Astrocyte of the hippocampus (primary cell): ENCODE measurements at regions not wholly inside any gene's neighbourhood (a gene's known extent, or its start where the extent isn't known, plus 50 kb on each side); places are given as distances from the start of the nearest gene placed in this dataset.
"Not testable (repeated sequence)": the region's sequence is repeated elsewhere in the genome, so short reads cannot be mapped to it uniquely, and the experiment has no call there.

ENCODE experiments used
- DNase-seq: peaks from one replicate; pipeline ENCODE4 v3.0.0; 2011; ENCODE audit warnings: low read depth, low spot score

DNA sequence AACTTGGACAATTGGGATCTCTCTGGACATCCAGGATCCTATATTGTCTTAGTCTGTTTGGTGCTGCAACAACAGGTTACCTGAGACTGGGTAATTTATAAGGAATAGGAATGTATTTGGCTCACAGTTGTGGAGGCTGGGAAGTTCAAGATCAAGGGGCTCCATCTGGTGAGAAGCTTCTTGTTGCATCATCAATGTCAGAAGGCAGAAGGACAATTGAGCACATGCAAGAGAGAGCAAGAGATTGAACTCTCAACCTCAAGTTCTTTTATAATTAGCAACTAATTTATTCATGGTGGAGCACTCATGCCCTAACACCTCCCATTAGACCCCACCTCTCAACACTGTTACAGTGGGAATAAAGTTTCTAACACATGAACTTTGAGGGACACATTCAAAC lies 124.7 kb upstream of the ETV3 start:
- no peak for DNase-seq

DNA sequence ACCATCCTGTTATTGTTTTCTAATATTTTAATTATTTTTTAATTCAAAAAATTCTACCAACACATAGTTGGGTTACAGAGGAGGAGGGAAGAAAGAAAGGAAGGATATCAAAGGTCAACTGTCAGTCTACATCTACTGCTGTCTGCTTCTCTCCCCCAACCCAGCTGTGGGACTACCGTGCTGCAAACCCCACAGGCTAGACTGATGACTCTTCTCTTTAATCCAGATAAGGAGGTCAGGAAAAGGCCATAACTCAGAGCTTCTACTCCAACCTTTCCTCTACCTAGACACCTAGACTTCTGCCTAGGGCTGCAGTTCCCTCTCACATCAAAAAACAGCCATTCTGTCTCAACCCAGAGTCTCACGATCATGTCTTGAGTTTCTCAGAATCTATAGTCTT lies 124.2 kb upstream of the ETV3 start:
- DNase-seq, result no peak

DNA sequence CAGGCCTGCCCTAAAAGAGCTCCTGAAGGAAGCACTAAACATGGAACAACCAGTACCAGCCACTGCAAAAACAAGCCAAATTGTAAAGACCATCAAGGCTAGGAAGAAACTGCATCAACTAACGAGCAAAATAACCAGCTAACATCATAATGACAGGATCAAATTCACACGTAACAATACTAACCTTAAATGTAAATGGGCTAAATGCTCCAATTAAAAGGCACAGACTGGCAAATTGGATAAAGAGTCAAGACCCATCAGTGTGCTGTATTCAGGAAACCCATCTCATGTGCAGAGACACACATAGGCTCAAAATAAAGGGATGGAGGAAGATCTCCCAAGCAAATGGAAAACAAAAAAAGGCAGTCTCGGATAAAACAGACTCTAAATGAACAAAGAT lies 117.7 kb upstream of the ETV3 start:
- DNase-seq, result not testable (repeated sequence)

DNA sequence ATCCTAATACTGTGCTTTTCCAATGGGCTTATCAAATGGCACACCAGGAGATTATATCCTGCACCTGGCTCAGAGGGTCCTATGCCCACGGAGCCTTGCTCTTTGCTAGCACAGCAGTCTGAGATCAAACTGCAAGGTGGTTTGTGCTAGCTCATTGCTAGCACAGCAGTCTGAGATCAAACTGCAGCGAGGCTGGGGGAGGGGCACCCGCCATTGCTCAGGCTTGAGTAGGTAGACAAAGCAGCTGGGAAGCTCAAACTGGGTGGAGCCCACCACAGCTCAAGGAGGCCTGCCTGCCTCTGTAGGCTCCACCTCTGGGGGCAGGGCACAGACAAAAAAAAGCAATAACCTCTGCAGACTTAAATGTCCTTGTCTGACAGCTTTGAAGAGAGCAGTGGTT lies 116.0 kb upstream of the ETV3 start:
- DNase-seq, result not testable (repeated sequence)

DNA sequence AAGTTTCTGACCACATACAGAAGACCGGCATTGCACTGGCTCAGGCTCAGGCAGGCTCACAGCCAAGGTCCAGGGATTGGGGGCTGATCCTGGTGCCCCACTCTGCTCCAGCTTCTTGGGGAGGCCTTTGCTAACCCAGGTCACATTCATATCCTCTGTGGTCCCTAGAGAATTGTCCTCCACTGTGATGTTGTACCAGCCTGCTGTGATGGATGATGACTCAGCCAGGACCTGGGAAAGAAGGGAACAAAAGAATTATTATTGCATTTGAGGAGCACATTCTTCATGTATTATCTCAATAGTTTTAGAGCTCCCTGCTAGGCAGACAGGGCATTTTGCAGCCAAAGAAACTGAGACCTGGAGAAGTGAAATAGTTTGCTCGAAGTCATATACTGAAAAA lies 114.3 kb upstream of the ETV3 start:
- DNase-seq, result no peak

DNA sequence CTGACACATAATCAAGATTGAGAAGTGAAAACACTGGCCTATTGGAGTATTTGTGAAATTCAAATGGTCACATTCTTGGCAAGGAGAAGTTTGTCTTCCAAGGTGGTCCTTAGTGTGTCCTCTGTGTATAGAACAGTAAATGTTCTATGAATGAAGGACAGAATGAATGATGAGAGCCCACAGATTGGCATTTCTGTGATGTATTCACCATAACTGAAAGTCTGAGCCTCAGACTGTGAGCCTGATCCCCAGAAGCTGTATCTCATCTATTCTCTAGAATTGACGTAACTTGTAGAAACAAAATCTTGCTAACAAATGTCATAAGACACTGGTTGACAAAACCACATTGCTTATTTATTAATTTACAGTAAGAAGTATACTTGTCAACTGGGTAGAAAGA lies 111.5 kb upstream of the ETV3 start:
- no peak for DNase-seq

DNA sequence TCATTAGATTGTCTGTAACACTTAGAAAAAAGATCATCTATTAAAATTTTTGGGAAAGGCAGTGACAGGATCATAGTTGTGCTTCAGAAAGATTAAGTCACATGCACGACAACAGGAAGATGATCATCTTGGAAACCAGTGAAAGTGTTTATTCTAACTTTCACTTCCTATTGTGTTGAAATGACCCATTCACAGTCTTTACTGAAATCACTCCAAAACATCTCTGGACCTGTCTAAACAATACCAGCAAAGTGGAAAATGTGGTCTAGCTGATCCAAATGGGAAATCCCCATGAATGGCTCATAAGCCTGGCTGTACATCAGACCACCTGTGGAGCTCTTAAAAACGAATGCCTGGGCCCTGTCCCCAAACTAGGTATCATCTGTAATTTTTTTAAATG lies 111.1 kb upstream of the ETV3 start:
- no peak for DNase-seq

DNA sequence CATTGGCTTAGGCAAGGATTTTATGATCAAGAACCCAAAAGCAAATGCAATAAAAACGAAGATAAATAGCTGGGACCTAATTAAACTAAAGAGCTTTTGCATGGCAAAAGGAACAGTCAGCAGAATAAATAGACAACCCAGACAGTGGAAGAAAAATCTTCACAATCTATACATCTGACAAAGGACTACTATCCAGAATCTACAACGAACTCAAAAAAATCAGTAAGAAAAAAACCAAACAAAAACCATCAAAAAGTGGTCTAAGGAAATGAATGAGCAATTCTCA lies 109.5 kb upstream of the ETV3 start:
- DNase-seq, result not testable (repeated sequence)

DNA sequence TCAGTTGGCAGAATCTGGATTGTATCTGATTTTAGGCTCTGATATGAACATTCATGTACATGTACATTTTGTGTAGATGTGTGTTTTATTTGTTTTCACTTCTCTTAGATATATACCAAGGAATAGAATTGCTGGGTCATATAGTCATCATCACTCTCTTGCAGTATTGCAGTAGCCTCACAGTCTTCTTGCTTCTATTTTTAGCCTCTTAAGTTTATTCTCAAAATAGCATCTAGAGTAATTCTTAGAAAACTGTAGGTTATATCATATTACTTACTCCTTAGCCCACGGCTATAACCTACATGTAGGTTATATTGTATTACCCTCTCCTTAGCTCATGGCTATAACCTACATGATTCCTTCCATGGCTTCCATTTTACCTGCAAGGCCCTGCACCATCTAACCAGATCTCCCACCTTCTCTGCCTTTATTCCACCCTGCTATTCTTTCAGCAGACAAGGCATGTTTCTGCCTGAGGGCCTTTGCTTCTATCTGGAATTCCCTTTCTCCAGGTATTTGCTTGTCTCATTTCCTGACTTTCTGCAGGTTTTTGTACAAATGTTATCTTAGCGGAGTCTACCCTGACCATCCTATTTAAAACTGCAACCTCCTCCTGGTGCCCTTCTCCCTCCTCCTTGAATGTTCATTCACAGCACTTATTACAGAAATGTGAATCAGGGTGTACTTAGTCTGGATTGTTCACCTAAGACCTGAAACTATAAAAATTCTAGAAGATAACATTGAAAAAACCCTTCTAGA lies 109.0 kb upstream of the ETV3 start:
- no peak for DNase-seq

DNA sequence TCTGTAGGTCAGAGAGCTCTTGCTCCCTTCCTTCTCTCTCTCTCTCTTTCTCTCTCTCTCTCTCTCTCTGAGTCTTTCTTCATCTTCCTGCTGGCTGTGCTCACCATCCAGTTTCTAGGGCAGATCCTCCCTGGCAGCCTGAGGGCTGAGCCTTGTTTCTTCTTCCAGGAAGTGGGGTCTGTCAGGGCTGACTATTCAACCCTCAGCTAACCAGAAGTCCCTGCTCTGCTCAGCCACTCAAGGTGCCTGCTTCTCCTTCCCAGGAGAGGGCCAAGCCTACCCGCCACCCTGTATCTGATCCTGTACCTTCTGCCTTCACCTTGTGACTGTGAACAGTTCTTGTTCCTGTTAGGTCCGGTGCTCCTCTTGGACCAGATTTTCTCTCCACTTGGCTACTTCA lies 107.6 kb upstream of the ETV3 start:
- DNase-seq, result no peak

DNA sequence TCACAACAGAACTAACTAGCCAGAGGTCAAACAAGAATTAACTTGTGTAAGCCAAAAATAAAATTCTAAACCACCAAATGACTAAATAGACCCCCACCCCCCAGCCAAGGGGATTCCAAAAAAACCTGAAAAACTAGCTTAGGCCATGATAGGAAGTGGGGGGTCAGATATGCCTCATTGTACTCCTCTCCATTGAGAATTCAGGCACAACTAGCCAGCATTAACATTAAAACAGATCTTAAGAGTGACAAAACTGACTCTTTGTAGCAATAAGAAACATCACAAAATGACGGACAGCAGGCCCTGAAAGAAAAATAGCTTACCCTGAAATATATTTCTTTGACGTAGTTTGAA lies 103.0 kb upstream of the ETV3 start:
- no peak for DNase-seq

DNA sequence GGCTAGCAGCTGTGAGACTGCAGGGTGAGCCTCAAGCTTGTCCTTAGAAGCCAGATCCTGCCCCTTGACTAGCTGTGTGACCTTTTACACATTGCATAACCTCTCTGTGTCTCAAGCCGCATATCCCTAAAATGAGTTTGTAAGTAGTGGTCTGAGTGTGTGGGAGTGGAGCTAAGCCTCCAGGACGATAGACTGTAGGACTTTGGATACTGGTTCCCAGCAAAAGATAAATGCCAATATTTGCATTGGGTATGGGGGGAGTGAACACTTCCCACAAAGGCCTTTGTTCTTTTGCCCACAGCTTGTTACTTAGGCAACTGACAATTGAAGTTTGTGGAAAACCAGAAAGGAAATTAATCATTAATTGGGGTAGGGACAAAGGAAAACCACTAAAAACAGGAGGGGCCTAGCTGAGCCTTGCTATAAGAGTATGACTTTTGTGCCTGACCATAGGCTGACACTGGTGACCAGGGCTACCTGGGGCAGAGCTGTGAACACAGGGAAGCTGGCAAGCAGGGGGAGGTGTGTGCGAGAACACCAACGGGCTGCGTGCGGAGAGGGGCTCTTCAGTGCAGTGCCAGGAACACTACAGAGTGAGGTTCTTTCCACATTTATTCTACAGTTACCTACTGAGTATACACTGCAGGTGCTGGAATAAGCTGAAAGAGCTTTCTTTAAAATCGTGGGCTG lies 102.4 kb upstream of the ETV3 start:
- DNase-seq, result no peak

DNA sequence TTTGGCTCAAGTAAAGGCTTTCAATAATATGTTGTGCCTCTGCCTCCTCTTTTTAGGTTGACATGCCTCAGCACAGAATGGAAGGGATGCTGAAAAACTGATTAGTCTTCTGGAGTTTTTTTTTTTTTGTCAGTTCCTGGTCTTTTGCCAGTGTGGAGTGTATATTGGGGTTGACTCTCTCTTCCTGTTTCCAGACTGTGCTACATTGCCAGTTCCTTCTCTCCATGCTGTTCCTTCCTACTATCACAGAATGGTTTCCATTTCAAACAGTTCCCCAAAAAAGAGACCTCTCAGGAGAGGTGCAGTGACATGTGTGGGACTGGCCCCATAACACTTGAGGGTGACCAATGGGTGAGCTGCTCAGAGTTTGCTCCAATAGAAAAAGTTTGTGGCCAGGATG lies 101.7 kb upstream of the ETV3 start:
- no peak for DNase-seq

DNA sequence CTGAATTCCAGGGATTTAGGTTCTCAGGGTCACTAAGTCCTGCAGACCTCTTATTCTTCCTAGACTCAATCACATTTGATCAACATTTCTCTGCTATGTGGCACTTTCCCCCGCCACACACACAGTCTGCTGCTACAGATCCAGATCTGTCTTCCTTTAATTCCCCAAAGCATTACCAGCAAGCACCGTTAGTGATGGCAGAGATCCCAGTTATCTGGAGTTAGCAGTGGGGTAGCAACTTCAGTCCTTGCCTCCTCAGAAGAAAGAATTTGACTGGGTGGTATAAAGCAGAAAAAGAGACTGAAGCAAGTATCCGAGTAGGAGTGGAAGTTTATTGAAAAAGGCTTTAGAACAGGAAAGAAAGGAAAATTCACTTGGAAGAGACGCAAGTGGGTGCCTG lies 100.4 kb upstream of the ETV3 start:
- no peak for DNase-seq

DNA sequence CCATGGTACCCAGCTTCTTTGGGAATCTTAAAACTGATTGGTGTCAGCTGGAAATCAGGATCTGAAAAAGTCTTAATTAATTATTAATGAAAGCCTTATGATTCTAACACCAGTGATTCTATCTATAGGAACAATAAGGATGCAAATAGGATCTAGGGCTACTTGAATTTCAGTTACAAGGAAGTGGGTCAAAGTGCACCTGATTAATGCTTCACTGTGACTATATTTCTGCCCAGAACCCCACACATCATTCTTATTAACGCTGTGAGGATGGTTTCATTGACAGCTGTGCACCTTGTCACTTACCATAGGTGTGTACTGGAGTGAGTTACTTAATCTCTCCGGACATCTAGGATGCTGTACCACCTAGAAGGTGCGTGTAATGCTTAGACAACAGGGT lies 99.8 kb upstream of the ETV3 start:
- no peak for DNase-seq

DNA sequence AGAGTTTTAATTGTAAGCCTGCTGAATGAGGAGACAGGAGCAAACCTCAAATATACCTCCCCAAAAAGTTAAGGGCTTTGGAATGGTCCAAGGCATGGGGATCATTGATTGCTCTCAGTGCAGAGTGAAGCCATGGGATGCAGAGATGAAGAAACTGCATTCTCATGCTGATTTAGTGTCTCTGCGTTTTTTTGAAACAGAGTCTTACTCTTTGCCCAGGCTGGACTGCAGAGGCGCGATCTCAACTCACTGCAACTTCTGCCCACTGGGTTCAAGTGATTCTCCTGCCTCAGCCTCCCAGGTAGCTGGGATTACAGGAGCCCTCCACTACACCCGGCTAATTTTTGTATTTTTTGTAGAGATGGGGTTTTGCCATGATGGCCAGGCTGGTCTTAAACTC lies 99.3 kb upstream of the ETV3 start:
- DNase-seq, result no peak

DNA sequence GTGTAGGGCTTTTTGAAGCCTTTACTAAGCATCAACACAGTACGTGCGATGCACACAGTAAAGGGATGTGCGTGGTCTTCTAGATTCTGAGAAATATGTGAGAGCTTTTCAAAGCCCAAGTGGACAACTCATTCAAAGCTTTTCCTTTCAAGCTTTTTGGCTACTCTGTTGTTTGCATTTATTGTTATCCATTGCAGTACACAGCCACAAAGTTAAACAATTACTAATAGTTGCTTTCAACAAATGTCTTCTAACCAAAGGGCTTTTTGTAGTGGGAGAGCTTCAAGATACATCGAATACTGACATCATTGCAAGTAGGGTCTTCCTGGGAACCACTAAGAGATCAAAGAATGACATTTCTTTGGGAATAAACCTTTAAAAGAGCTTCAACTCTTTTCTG lies 97.9 kb upstream of the ETV3 start:
- no peak for DNase-seq

DNA sequence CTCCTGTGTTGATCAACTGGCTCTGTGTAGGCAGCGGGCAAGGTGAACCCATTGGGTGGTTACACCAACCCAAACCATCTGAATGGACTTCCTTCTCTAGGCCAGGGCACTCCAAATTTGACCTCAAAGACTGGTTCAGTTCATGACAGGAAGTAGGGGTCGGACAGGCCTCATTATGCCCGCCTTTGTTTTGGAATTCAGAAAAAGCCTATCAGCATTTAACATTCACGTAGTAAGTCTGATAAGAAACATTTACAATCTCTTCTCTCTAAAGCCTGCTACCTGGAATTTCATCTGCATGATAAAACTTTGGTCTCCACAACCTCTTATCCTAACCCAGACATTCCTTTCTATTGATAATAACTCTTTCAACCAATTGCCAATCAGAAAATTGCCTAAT lies 97.1 kb upstream of the ETV3 start:
- DNase-seq, result no peak

DNA sequence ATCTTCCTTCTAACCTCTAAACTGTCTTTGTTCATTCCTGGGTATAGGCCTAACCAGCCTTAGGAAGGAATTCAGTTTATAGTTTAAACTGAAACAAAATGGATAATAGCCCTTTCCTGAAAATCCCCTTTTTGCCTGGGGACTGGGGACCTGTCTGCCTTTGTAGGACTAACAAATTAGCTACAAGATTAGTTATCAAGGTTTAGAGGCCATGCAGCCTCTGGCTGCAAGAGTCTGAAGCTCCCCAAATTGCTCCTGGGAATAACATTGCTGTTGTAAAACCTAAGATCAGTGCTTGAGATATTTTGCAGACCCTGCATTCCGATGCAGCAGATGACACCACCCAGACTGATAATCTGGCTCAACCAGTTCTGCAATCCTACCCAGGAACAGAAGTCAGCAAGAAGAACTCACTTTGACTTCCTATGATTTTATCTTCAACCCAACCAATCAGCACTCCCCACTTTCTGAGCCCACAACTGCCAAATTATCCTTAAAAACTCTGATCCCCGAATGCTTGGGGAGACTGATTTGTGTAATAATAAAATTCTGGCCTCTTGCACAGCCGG lies 96.6 kb upstream of the ETV3 start:
- no peak for DNase-seq

DNA sequence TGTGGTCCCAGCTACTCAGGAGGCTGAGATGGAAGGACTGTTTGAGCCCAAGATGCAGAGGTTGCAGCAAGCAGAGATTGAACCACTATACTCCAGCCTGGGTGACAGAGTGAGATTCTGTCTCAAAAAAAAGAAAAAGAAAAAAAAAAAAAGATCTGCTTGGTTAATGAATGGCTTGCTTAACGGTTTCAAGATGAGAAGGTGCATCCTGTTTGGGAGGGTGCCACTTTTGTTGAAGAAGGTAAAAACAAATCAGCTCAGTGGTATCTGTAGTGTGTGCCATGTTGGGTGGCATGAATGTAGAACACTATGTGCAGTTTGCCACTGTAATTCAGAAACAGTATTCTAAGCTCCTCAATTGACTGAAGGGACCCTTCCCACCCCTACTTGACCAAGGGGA lies 94.9 kb upstream of the ETV3 start:
- no peak for DNase-seq

DNA sequence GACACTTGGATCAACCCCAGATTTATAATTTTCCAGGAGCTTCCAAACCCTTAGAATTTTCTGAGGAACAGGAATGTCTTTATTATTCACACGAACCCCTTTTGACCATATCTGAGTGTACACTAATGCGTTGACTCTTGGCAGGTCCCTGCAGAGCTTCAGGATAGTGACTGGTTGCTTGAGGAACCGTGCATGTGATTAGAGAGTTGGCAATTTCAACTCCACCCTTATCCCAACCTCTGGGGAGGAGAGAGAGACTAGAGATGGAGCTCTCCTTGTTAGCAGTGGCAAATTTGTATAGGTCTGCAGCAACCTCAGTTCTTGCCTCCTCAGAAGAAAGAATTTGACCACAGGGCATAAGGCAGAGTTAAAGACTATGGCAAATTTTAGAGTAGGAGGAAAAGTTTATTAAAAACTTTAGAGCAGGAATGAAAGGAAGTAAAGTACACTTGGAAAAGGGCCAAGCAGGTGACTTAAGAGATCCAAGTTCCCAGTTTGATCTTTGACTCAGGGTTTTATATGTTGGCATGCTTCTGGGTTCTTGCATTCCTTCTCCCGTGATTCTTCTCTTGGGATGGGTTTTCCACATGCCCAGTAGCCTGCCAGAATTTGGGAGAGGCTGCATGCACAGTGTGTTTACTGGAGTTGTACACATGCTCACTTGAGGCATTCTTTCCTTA lies 93.8 kb upstream of the ETV3 start:
- DNase-seq, result no peak

DNA sequence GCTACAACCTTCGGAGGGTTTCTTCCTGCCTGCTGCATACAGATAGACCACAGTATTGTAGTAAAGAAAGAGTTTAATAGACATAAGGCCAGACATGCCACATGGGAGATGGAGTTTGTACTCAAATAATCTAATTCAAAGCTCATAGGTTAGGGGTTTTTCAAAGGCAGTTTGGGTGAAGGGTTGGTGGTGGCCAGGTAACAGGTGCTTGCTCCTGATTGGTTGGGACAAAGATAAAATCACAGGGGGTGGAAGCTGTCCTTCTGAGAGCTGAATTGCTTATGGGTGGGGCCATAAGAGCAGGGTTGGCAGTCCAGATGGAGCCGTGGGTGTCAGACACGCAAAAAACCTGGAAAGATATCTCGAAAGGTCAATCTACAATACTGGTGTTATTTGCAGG lies 92.3 kb upstream of the ETV3 start:
- DNase-seq, result no peak

DNA sequence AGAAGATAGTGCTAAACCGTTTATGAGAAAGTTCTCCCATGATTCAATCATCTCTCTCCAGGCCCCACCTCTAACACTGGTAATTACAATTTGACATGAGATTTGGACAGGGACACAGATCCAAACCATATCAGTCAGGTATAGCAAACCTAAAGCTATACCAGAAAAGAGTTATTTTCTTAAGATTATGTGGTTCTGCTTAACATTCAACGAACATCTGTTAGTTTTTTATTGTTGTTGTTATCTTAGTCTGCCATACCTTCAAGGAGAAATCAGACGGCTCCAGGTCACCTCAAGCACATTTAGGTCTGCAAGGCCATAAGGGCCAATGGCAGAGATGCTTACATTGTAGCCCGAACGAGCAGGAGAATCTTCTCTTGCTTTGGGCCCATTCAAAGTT lies 89.5 kb upstream of the ETV3 start:
- no peak for DNase-seq
